GM21367 (cell line): ENCODE measurements at regions not wholly inside any gene's neighbourhood (a gene's known extent, or its start where the extent isn't known, plus 50 kb on each side); places are given as distances from the start of the nearest gene placed in this dataset.

ENCODE experiments used
- ATAC-seq: cut with Tn5 transposase; IDR thresholded peaks from one replicate; pipeline ENCODE4 v1.9.1; 2021; ENCODE audit not compliant: unreplicated experiment

DNA sequence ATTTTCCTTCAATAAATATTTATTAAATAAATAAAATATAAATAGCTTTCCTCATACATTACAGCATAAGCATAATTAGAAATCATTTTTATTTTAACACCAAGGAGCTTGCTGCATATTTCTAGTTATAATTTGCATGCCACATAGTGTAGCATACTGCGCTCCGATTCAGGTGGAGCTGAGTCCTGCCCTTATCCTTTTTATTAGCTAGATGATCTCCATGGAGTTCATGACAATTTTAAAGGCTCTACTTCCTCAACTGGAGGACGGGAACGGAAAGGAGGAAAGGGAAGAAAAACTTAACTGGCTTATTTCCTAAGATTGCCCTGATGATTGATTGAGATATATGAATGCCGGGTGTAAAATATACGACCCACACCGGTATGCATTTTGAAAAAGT lies 385.2 kb downstream of the PLK2 start:
- no peak for ATAC-seq

DNA sequence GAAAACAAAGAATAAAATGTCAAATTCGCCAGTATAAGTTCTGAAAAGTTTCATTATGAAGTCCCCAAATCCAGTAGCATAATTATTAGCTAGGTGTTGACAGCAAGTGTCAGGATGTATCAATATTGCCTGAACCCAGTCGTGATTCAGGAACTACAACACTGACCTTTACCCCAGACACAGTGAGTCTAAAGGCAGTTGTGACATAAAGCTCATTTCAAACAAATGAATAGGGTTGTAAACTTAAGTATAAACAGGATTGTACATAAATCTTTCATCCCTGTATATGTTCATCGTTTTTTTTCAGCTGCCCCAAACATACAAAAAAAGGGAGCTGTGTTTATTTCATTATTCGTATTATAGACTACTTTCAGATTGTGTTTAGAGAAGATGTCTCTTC lies 385.7 kb downstream of the PLK2 start:
- no peak for ATAC-seq

DNA sequence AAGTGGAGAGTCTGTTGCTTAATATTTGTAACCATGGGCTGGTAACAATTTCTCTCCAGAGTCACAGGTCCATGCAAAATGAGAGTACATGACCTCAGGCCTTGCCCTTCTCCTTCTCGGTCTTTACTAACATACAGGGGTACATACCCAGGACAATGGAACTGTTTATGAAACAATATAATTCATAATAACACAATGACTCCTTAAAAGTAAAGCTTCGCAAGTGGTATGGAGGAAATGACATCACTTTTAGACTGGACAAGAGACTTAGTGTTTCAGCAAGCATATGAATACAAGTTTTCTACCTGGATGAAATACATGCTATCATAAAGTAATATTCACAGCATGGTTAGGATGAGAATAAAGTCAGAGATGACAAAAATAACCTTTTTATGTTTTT lies 386.6 kb downstream of the PLK2 start:
- ATAC-seq = no peak

DNA sequence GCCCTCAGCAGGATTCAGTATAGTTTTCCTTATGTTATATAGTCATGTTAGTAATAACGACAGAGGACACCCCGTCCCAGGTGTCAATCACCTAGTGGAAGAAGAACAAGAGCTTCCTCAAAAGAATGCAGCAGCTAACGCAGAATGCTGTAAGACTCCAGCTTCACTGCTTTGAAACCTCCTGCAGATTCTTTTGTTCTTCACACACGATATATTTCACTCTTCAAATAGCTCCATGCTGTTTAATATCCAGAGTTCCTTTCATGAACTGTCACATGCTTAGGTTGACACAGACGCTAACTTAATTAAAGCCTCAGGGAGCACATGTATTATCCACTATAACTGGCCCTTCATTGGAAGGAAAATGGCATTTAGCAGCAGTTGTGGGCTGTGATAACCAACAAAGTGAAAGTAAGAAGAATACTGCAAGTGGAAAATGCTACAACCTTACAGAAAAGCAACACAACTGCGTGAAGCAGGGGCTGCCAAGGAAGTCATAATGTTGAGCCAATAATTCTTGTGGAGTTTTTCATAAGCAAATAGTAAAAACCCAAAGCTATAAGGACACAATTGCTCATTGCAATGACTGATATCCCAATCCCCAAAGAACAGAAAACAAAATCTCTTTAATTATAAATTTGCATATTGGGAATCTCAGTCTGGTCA lies 387.5 kb downstream of the PLK2 start:
- no peak for ATAC-seq

DNA sequence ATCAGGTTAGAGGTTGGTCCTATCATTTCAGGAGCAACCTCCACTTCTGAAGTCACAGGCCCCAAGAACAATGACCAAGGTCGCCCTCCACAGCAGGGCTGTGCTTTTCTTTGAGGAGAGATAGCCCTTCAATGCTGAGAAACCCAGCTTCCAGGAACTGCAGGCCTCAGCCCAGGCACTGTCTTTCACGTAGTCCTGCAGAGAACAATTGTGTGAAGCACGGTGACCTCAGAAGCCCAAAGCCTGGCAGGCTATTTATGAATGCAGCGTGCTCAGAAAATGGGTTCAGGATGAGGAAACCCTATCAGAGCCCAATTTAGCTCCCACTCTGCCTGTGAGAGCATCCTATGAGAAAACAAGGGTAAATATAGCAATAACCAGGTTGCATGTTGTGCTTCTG lies 388.3 kb downstream of the PLK2 start:
- no peak for ATAC-seq

DNA sequence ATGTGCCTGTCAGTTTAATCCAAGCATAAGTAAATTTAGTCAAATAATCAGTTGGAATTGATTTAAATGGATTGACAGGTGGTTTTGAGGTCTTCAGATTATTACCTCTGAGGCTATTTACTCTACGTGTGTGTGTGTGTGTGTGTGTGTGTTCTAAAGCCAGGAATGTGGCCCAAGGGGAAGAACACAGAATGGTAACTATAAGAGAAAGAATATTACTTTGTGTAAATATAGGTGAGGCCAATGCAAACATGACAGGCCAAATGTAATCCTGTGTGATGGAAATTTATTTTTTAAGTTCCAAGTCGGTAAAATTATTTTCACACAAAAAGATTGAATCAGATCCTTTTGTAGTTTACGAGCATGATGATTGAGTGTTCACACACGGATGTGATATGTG lies 390.0 kb downstream of the PLK2 start:
- ATAC-seq = no peak

DNA sequence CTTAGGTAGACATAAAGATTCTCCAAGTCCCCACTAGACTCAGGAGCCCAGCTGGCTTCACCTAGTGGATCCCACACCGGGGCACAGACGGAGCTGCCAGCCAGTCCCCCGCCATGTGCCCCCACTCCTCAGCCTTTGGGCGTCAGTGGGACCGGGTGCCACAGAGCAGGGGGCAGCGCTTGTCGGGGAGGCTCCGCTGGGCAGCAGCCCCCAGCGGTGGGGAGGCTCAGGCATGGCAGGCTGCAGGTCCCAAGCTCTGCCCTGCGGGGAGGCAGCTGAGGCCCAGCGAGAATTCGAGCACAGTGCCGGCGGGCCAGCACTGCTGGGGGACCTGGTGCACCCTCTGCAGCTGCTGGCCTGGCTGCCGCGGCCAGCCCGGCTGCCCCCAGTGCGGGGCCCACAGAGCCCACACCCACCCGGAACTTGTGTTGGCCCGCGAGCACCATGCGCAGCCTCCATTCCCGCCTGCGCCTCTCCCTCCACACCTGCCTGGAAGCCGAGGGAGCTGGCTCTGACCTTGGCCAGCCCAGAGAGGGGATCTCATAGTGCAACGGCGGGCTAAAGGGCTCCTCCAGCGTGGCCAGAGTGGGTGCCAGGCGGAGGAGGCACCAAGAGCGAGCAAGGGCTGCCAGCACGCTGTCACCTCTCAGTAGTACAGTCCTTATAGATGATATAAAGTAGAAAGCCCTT lies 390.7 kb downstream of the PLK2 start:
- ATAC-seq = no peak

DNA sequence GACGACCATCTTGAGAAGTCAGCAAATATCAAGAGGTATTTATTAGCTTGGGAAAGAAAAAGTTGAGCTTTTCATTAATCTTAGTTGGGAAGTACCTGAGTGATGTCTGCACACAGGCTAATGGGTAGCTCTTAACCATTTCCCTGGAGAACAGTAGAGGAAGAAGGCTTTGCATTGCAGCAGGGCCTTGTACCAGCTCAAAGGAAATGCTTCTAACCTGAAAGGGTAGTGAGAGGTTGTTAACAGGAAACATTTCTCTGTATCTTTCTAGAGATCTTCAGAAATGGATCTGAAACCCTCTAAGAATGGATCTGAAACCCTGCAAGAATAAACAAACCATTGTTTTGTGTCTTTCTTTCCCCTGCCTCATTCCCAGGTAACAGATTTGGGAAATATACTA lies 393.3 kb downstream of the PLK2 start:
- no peak for ATAC-seq

DNA sequence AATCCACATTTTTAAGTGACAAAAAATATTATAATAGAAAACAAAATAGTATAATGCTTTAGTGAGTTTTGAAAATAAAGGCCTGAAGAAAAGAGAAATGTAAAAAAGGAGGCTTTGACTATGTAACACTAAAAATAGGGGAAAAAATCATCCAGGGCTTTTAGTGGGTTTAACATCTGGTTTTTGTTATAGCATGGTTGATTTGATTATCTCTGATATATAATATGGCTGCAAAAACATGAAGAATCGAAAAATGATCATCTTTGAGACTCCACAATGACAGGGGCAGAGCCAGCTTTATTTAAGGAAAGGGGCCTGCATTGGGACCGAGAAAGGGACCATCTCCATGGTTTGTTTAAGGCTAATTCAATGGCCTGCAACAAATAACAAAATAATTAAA lies 393.8 kb downstream of the PLK2 start:
- no peak for ATAC-seq

DNA sequence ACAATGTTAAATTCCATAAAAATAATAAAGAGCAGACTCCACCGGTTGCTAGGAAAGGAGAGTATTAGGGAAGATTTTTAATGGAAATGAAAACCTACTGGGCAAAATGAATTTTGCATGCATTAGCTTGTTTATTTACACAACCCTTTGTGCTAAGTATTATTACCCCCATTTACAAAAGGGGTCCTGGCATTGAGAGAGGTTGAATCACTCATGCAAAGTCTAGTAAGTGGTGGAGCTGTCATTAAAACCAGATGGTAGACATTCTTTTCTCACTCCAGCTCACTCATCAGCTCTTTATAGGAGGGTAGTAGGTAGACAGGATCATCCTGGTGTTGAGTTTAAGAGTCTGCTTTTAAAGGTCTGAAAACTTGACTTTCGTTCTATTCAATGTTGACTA lies 395.1 kb downstream of the PLK2 start:
- ATAC-seq = no peak

DNA sequence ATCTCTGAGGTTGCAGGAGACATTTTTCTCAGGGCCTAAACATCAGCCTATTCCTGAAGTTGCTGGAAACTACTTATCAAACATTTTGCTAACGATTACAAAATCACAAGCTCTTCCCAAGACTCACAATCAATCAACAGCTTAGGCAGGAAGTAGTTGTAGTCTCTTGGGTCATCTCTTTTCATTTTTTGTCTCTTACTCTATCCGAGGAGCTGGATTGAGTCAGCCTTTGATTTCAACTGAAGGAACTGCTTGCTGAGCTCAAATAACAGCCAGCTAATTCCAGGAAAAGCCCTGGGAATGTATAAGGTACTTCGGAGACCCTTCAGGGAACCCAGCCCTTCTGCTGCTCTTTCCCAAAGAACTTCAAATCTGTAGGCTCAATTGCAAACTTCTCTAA lies 398.9 kb downstream of the PLK2 start:
- ATAC-seq = no peak

DNA sequence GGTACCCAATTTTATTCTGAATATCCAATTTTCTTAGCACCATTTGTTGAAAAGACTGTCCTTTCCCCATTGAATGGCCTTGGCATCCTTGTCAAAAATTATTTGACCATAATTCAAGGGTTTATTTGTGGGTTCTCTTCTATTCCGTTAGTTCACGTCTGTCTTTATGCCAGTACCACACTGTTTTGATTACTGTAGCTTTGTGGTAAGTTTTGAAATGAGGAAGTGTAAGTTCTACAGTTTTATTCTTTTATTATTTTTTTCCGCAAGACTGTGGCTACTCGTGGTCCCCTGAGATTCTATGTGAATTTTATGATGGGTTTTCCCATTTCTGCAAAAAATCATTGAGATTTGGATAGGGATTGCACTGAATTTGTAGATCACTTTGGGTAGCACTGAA lies 402.6 kb downstream of the PLK2 start:
- no peak for ATAC-seq

DNA sequence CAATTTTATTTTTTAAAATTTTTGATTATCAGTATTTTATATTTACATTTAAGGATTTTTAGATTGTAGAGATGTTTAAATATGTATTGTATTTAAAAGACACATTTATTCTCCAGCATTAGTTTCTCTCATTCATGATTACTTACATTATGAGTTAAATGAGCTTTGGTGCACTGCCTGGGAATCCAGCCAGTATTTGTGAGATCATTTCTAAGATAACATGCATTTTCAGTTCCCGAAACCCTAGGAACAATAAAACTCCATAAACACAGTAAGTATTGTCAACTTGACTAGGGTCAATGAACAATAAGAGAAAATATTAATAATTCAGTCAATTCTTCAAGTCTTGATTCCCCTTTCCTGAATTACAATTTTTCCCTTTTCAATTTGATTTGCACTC lies 403.3 kb downstream of the PLK2 start:
- ATAC-seq = no peak

DNA sequence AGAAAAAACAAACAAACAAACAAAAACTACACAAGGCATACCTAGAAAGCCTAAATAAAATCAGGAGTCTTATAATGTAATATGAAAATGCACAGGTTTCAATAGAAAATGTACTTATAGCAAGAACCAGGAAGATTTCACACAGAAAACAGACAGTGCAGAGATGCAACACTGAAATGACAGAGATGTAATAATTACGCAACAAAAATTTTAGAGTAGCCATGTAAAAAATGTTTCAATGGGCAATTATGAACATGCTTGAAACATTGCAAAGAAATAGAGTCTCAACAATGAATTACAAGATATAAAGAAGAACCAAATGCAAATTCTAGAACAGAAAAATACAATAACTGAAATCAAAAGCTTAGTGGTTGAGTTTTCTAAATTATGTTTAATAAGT lies 405.9 kb downstream of the PLK2 start:
- ATAC-seq = no peak

DNA sequence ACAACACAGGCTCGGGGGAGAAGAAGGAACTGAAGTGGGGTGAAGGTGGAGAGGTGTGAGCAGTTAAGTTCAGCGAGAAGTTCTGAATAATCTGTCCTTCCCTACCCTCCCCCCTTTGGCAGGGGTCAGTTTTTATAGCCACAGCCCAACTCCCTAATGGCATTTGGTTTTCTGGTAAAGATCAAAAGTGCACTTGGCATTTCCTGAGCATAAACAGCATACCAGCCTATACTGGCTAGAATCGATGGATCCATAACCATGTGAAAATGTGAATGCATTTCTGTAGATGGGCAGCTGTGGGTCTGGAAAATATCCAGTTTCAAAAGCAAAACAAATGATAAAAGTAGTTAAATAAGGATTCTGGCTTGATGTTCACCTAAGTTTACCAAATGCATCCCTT lies 410.9 kb downstream of the PLK2 start:
- ATAC-seq = no peak

DNA sequence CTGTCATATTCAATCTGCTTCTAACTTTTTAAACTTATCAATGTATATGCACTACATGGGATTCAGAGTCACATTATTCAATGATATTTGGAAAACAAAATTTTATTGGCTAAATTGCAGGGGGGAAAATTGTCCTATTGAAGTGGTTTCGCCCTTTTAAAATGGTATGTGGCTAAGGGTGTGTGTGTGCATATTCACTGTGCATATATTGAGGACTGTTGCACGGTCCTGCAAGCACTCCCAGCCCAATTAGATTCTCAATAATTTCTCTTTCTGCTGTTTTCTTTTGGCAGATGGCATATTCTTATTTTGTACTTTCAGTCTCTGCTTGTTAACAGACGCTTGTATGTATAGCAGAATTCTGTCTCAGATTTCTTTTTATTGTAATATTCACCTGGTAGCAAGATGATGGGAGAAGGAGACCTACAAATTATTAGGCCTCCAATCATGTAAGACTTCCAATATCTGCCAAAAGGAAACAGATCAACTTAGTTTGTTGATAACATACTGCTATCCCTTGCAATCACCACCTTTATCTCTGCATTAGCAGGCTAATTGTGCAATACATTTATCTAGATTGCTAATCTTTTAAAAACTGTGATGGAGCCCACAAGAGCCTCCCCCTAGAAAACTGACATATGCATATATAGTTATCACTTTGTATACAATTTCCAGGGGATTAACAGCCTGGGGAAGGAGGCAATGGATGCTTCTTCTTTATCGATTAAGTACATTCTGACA lies 411.5 kb downstream of the PLK2 start:
- ATAC-seq = no peak

DNA sequence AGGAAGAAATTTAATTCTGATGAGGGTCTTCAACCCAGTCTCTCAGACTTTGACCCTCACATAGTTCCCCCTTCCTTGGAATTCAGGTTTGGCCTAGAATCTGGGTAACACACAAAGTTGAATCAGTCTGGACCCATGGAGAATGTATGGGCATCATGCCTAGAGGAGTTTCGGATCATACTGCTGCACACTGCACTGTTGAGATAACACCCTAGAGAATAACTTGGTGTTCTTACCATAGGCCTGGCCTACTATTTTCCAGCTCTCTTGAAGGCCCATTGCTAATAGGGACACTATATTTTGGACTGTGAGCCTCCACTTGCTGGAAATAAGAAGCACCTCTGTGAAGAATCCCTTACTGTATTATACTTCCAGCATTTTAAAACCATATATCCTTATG lies 413.5 kb downstream of the PLK2 start:
- ATAC-seq = no peak

DNA sequence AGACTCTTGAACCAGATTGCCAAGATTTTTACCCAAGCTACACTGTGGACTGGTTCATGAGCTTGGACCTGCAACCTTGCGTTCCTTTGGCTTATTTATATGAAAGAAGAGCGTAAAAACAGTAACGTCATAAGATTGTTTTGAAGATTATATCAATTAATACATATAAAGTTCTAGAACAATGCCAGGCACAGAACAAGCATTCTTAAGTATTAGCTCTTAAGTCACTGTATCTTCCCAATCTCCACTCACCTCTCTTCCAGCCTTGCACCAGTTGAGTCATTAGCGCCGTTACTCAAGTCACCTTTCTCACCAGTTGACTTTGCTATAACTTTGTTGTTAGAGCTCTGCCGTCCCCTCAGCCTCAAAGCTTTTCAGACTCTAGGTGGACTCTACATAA lies 415.7 kb downstream of the PLK2 start:
- no peak for ATAC-seq

DNA sequence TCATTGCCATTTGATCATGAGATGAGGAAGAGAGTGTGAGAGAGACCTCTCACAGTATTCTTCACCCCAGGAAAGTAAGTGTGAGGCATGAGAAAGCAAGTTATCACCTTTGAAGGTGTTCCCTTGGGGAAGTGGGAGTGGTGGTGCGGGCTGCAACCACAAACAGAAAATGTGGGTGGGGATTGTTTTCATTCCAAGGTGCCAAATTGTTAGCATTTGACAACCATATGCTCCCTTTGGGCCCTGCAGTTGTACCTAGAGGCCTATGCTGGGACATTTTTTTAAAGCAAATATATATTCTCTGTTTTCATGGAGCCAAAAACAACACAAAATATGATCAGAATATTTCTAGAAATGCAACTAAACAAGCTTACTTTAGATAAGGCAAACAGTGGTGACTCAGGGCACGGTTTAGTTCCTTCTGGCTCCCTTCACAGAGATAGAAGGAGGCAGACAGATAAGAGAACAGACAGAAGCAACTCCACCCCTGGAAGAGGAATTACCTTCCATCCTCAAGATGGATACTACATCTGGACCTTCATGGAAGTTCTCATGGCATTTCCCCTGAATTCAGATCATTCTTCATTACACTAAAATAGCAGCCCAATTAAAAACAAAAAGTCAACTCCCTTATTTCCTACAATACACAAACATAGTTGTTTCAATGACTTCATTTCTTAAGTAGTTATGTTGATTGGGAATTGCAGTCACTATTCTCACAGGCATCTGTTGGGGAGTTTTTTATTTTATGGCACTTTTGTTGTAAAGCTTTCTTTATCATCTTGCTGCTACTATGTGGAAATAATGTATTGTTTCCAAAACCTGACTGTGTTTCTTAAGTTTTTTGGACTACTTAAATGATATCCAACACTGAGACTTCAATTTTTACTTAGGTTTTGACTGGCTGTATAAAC lies 416.6 kb downstream of the PLK2 start:
- ATAC-seq = no peak

DNA sequence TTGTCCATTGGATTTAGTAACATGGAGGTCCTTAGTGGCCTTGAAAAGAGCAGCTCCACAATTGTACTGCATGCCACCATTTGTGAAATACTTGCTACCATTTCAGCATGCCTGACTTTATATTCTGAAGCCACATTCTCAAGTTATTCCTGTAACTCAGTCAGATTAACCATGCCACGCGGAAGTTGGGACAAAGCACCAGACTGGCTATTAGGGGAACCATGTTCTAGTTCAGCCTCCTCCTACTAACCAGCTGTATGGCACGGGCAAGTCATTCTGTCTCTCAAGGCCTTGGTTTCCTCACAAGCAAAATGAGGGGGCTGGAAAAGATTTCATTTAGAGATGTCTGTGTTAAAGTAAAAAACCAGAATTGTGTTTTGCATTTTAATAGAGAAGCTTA lies 418.0 kb downstream of the PLK2 start:
- no peak for ATAC-seq

DNA sequence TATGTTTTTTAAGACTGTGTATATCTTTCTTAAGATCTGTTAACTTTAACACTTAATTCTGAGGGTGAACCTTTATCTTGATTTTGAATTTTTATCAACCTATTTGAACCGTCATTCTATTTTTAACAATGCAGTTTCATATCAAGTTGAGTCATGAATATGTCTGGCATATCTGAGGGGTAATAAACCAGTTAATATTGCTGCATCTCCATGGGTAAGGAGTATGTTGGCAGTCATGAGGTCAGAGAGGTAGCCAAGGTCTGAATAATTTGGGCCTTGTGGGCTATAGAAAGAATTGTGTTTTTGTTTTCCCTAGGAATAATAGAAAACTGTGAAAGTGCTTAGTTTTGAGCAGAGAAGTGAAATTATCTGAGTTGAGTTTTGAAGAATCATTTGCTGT lies 419.0 kb downstream of the PLK2 start:
- ATAC-seq = no peak
